Glutamatergic neuron (in vitro differentiated cells): ENCODE measurements at regions not wholly inside any gene's neighbourhood (a gene's known extent, or its start where the extent isn't known, plus 50 kb on each side); places are given as distances from the start of the nearest gene placed in this dataset.

Experiments used
- DNase-seq: peaks from one replicate; pipeline ENCODE4 v3.0.0; 2022
- H3K27ac Mint-ChIP-seq: one replicate; pipeline ENCODE4 v1.8.0; 2020; ENCODE audit warnings: mild to moderate bottlenecking, mixed read lengths, inconsistent platforms; ENCODE audit not compliant: unreplicated experiment
- H3K27me3 Mint-ChIP-seq: one replicate; pipeline ENCODE4 v1.8.0; 2020; ENCODE audit warnings: mild to moderate bottlenecking, moderate library complexity, mixed read lengths, inconsistent platforms; ENCODE audit not compliant: unreplicated experiment
- H3K36me3 Mint-ChIP-seq: one replicate; pipeline ENCODE4 v1.8.0; 2020; ENCODE audit warnings: mild to moderate bottlenecking, mixed read lengths, inconsistent platforms; ENCODE audit not compliant: unreplicated experiment
- H3K4me1 Mint-ChIP-seq: one replicate; pipeline ENCODE4 v1.8.0; 2020; ENCODE audit warnings: mild to moderate bottlenecking, low read depth, mixed read lengths, inconsistent platforms; ENCODE audit not compliant: unreplicated experiment
- H3K4me3 Mint-ChIP-seq: one replicate; pipeline ENCODE4 v1.8.0; 2020; ENCODE audit warnings: mild to moderate bottlenecking, mixed read lengths, inconsistent platforms; ENCODE audit not compliant: unreplicated experiment
- H3K9me3 Mint-ChIP-seq: one replicate; pipeline ENCODE4 v1.8.0; 2020; ENCODE audit warnings: mild to moderate bottlenecking, moderate library complexity, mixed read lengths, inconsistent platforms; ENCODE audit not compliant: unreplicated experiment
- TF ChIP-seq, protein P1 (sequence below): fragments of 200-600 bp; sonication (generic); IDR thresholded peaks from one replicate; pipeline ENCODE4 v1.5.0; 2021; ENCODE audit not compliant: partially characterized antibody, unreplicated experiment

DNA sequence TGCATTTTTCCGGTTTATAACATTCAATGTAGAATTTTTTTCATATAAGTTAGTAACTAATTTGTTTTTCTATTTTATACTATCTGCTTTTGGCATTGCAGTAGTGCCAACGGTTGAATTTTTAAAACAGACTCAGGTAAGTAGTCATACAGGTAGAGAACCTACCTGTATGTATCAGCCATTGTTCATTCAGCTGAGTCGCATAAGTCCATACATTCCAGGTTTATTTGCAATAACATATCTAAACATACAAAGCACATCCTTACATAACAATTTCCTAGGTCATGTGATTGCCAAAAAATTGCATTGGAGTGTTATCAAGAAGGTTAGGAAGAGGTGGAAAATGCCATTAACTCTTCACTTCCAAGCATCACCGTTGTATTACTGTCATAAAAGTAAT lies 1059.3 kb upstream of the CNTN5 start:
- H3K27me3 Mint-ChIP-seq, result no peaks in the 10 kb centered on the region
- no peaks in the 10 kb centered on the region for H3K36me3 Mint-ChIP-seq
- DNase-seq, result no peak
- no peak overlapping the region for H3K4me3 Mint-ChIP-seq
- H3K27ac Mint-ChIP-seq, result no peak overlapping the region
- no peaks in the 10 kb centered on the region for H3K4me1 Mint-ChIP-seq
- no peaks in the 10 kb centered on the region for H3K9me3 Mint-ChIP-seq
- TF ChIP-seq, protein P1, sequence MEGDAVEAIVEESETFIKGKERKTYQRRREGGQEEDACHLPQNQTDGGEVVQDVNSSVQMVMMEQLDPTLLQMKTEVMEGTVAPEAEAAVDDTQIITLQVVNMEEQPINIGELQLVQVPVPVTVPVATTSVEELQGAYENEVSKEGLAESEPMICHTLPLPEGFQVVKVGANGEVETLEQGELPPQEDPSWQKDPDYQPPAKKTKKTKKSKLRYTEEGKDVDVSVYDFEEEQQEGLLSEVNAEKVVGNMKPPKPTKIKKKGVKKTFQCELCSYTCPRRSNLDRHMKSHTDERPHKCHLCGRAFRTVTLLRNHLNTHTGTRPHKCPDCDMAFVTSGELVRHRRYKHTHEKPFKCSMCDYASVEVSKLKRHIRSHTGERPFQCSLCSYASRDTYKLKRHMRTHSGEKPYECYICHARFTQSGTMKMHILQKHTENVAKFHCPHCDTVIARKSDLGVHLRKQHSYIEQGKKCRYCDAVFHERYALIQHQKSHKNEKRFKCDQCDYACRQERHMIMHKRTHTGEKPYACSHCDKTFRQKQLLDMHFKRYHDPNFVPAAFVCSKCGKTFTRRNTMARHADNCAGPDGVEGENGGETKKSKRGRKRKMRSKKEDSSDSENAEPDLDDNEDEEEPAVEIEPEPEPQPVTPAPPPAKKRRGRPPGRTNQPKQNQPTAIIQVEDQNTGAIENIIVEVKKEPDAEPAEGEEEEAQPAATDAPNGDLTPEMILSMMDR, result no peak

DNA sequence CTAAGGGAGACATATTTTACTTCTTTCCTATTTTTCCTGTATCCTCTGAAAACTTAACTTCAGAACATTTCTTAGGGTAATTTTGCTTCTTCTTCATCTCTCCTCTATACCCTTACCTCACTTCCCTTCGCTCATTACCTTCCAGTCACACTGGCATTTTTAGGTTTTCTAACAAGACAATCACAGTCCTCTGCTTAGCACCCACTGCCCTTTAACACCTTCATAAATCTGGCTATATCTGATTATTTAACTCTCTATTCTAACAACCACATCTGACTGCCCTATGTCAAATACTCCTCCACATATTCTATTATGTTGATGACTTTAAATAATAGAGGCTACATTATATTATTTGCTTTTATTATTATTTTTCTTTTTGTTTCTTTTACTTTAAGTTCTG lies 1058.0 kb upstream of the CNTN5 start:
- Mint-ChIP-seq H3K36me3 (no peaks in the 10 kb centered on the region), H3K27ac (no peak overlapping the region), H3K27me3 (no peaks in the 10 kb centered on the region), H3K4me3 (no peak overlapping the region), H3K9me3 (no peaks in the 10 kb centered on the region), H3K4me1 (no peaks in the 10 kb centered on the region)
- DNase-seq, result no peak
- TF ChIP-seq, protein P1, result no peak

DNA sequence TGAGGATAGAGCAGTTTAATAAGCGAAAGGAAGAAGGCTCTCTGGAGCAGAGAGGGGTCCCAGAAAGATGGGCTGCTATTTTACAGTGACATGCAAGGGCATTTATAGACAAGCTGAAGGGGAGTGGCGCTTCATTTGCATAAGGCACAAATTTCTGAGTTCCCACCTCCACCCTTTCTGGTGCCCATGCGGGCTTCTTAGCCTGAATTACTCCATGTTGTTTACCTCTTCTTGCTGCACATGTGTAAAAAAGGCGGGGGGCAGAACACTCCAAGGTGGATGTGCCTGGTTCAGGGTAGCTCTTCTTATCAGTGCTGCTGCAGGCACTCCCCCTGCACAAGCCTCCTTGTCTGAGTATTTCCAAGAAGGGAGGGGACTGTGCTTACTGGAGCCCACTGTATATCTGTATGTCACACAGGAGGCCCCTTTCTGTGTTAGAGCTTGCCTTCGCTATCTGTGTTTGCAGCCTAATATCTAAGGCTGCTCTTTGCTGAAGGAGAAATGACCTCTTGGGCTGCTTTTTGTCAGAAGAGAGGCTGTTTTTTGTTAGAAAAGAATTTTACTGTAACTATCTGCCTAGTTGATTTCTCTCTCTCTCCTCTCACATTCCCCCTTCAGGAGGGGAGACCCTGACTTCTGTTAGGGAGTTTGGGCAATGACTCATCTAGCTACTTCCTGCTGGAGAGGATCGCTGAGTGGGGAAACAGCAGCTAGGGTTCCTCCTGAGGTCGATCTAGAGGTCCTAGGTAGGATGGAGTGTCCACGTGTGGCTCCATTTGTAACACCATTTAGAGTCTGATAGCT lies 1057.0 kb upstream of the CNTN5 start:
- H3K9me3 Mint-ChIP-seq, result no peaks in the 10 kb centered on the region
- no peak for DNase-seq
- H3K4me1 Mint-ChIP-seq, result no peaks in the 10 kb centered on the region
- H3K36me3 Mint-ChIP-seq, result no peaks in the 10 kb centered on the region
- no peaks in the 10 kb centered on the region for H3K27me3 Mint-ChIP-seq
- H3K4me3 Mint-ChIP-seq, result no peak overlapping the region
- TF ChIP-seq, protein P1, result no peak
- no peak overlapping the region for H3K27ac Mint-ChIP-seq

DNA sequence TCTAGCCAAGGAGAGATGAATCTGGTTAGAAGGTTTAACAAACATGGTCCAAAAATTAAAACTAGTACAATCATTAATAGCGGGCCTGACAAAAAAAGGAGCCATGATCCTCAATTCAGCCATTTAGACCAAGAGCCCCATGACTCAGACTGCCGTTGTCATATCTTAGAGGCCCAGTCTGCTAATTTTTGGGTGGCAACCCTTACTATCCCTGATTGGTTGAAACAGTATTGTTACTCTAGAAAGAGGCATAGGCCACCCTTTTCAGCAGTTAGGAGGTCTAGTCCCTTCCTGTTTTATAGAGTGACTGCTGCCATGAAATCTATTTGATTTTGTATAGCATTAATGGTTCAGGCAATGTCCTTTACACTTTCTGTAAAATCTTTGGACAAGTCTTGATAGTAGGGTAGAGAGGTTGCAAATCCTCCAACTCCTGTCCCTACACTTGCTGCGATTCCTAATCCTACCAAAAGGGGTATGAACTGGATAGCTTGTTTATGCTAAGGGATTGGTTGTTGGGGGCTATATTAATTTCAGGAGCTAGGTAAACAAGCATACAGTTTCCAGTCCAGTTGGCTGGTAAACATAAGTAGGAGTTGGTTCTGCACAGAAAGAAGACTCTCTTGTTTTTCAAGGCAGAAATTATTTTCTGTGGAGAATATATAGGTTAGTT lies 1056.3 kb upstream of the CNTN5 start:
- Mint-ChIP-seq H3K36me3 (no peaks in the 10 kb centered on the region), H3K27ac (no peak overlapping the region), H3K9me3 (no peaks in the 10 kb centered on the region), H3K4me1 (no peaks in the 10 kb centered on the region), H3K27me3 (no peaks in the 10 kb centered on the region), H3K4me3 (no peak overlapping the region)
- TF ChIP-seq, protein P1, result no peak
- no peak for DNase-seq

DNA sequence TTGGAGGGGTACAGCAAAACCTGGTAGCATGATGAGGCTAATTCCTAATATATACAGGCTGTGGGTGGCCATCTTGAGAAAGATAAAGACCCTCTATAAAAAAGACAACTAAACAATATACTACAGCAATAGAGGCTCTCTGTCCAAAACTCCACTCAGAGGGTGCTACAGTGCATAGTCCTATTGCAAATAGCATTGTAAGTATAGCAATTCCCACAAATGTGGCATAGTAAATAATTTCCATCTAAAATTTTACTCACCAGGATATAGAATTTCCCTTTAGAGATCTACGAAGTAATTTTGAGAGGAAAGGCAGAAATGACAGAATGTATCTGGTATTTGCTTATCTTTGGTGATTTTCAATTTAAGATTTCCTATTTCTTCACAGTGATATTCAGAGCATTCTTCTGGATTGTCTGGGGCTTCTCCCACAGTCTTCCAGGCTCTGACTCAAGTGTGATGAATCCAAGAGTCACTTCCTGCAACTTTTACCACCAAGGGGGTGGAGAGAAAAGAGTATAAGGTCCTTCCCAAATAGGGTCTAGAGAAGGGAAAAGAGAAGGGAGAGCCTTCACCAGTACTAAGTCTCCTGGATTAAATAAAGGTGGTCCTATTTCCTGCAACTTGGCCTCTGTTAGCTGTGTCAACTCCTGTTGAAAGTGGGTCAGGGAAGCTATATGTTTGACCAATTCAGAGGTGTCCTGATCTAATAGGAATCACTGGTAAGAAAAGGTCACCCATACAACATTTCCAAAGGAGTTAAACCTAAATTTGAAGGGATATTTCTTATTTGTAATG lies 1054.7 kb upstream of the CNTN5 start:
- Mint-ChIP-seq H3K36me3 (no peaks in the 10 kb centered on the region), H3K9me3 (no peaks in the 10 kb centered on the region), H3K4me3 (no peak overlapping the region), H3K27ac (no peak overlapping the region), H3K27me3 (peaks cover 2% of the 10 kb centered on the region), H3K4me1 (no peaks in the 10 kb centered on the region)
- TF ChIP-seq, protein P1, result no peak
- DNase-seq, result no peak
